SK-N-SH (cell line): ENCODE measurements at regions not wholly inside any gene's neighbourhood (a gene's known extent, or its start where the extent isn't known, plus 50 kb on each side); places are given as distances from the start of the nearest gene placed in this dataset.

ENCODE experiments used
- FOXJ3 ChIP-seq: sonication (generic); formaldehyde crosslinking; IDR thresholded peaks from 2 replicates; pipeline ENCODE4 v1.5.1; 2020; ENCODE audit warnings: mild to moderate bottlenecking, missing genetic modification reagents
- GABPA ChIP-seq: IDR thresholded peaks from 2 replicates; pipeline ENCODE4 v1.4.0; 2012; ENCODE audit warnings: low read depth, mild to moderate bottlenecking
- POLR2AphosphoS5 ChIP-seq: IDR thresholded peaks from 2 replicates; pipeline ENCODE4 v1.6.1; 2012; ENCODE audit warnings: low read depth, low read length
- TF ChIP-seq, protein P1 (sequence below): IDR thresholded peaks from 2 replicates; pipeline ENCODE4; 2012

DNA sequence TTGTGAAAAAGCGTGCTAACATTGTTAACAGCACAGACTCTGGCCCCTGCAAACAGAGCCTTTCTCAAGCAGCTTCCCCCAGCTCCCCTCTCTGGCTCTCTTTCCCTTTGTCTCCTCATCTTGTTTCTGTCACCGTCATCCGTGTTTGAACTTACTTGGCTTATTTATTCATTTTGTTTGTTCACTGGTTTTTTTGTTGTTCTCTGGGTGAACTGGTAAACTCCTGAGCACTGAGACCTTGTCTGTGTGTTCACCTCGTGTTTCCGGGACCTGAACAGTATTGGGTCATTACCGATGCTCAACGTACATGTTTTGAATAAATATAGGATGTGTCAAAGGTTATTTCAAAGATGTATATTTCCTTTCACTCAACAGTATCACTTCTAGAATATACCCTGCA lies 92.4 kb upstream of the USP29 start:
- TF ChIP-seq FOXJ3: no peak
- TF ChIP-seq, protein P1, sequence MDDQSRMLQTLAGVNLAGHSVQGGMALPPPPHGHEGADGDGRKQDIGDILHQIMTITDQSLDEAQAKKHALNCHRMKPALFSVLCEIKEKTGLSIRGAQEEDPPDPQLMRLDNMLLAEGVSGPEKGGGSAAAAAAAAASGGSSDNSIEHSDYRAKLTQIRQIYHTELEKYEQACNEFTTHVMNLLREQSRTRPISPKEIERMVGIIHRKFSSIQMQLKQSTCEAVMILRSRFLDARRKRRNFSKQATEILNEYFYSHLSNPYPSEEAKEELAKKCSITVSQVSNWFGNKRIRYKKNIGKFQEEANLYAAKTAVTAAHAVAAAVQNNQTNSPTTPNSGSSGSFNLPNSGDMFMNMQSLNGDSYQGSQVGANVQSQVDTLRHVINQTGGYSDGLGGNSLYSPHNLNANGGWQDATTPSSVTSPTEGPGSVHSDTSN: no peak
- TF ChIP-seq GABPA: no peak
- TF ChIP-seq POLR2AphosphoS5: no peak
